GM12878 (cell line): ENCODE measurements at regions not wholly inside any gene's neighbourhood (a gene's known extent, or its start where the extent isn't known, plus 50 kb on each side); places are given as distances from the start of the nearest gene placed in this dataset.

Experiments
- ATAC-seq: fragments of 200-7000 bp; cut with Tn5 transposase; 3 replicates; pipeline ENCODE4 v1.9.1; 2020; ENCODE audit warnings: mild to moderate bottlenecking, moderate library complexity
- BruUV-seq: library from RNA; stranded (reverse); fragments of 400-500 nt; replicated peaks from 2 replicates; lab custom pipeline; 2021; lab: Mats Ljungman, UMichigan
- CTCF ChIA-PET: fragments of 300-600 bp; sonication (Branson Sonifier 250); formaldehyde crosslinking; extraction: SDS; loops from one replicate; lab custom pipeline; 2021; ENCODE audit warnings: inconsistent platforms; lab: Yijun Ruan, JAX
- POLR2A ChIA-PET: fragments of 350-600 bp; formaldehyde crosslinking; extraction: SDS; loops from one replicate; lab custom pipeline; 2021; ENCODE audit warnings: inconsistent platforms; lab: Charles Lee
- RAD21 ChIA-PET: fragments of 300-600 bp; sonication (Branson Sonifier 250); formaldehyde crosslinking; loops from one replicate; lab custom pipeline; 2023; ENCODE audit warnings: antibody characterized with exemption; ENCODE audit not compliant: unreplicated experiment; lab: Charles Lee
- SMC1A ChIA-PET: fragments of 300-600 bp; sonication (Branson Sonifier 250); formaldehyde crosslinking; loops from one replicate; lab custom pipeline; 2023; ENCODE audit not compliant: unreplicated experiment, uncharacterized antibody; lab: Charles Lee
- DNase-seq: peaks from one replicate; pipeline ENCODE4 v3.0.0-alpha.2; 2011; ENCODE audit warnings: low read depth, low spot score
- FAIRE-seq: peaks from 3 replicates; lab custom pipeline; 2011; peaks lifted over from hg19 to GRCh38; lab: Jason Lieb, UNC
- H2AFZ ChIP-seq: 2 replicates; pipeline ENCODE4 v1.6.0; 2011; ENCODE audit warnings: low read depth, low read length, control low read depth; ENCODE audit not compliant: control insufficient read depth
- H3K27ac ChIP-seq: 2 replicates; pipeline ENCODE4 v1.5.1; 2011; ENCODE audit warnings: control low read depth; ENCODE audit not compliant: control insufficient read depth, insufficient read depth
- H3K27me3 ChIP-seq, 2 experiments: replicated peaks in 1 of 2; 2 replicates each; pipeline versions ENCODE4 v1.6.0 to v1.6.1; 2011; ENCODE audit warnings: low read length in 1 of 2; ENCODE audit not compliant: control insufficient read depth in 2 of 2, insufficient read depth in 2 of 2
- H3K36me3 ChIP-seq, 2 experiments: 2 replicates each; pipeline ENCODE4 v1.5.1; 2011; ENCODE audit warnings: low read length in 1 of 2; ENCODE audit not compliant: control insufficient read depth in 2 of 2, insufficient read depth in 2 of 2
- H3K4me1 ChIP-seq: 2 replicates; pipeline ENCODE4 v1.6.1; 2011; ENCODE audit warnings: mild to moderate bottlenecking, low read length, moderate library complexity, mixed read lengths; ENCODE audit not compliant: control insufficient read depth, insufficient read depth
- H3K4me2 ChIP-seq: 2 replicates; pipeline ENCODE4 v1.6.0; 2011; ENCODE audit warnings: control low read depth; ENCODE audit not compliant: control insufficient read depth, insufficient read depth
- H3K4me3 ChIP-seq: fragments of 200-600 bp; sonication (generic); 2 replicates; pipeline ENCODE4 v1.5.1; 2016
- H3K79me2 ChIP-seq: 2 replicates; pipeline ENCODE4 v1.6.0; 2011; ENCODE audit warnings: low read length; ENCODE audit not compliant: control insufficient read depth, insufficient read depth
- H3K9ac ChIP-seq: 2 replicates; pipeline ENCODE4 v1.8.0; 2011; ENCODE audit warnings: low read length, control low read depth, mixed read lengths; ENCODE audit not compliant: control insufficient read depth, insufficient read depth
- H3K9me3 ChIP-seq: replicated peaks from 3 replicates; pipeline ENCODE4 v1.5.1; 2011; ENCODE audit warnings: mild to moderate bottlenecking, low read length; ENCODE audit not compliant: control insufficient read depth, insufficient read depth
- H4K20me1 ChIP-seq: 2 replicates; pipeline ENCODE4 v1.6.0; 2011; ENCODE audit not compliant: control insufficient read depth, insufficient read depth
- BACH1 ChIP-seq: fragments of 450-650 bp; IDR thresholded peaks from 2 replicates; pipeline ENCODE4 v1.6.1; 2017; ENCODE audit warnings: mild to moderate bottlenecking, borderline replicate concordance
- DPF2 ChIP-seq: fragments of 450-650 bp; IDR thresholded peaks from 2 replicates; pipeline ENCODE4 v1.6.1; 2017; ENCODE audit warnings: mild to moderate bottlenecking
- EZH2 ChIP-seq: IDR thresholded peaks from 2 replicates; pipeline ENCODE4 v1.6.1; 2012; ENCODE audit warnings: low read depth, mild to moderate bottlenecking, control low read depth, inconsistent platforms, low read length, borderline replicate concordance; ENCODE audit not compliant: control insufficient read depth
- HDGF ChIP-seq: fragments of 450-650 bp; IDR thresholded peaks from 2 replicates; pipeline ENCODE4 v1.6.1; 2016; ENCODE audit warnings: antibody characterized with exemption
- IKZF1 ChIP-seq: fragments of 450-650 bp; conservative IDR thresholded peaks from 2 replicates; pipeline ENCODE4 v1.6.1; 2017; ENCODE audit warnings: antibody characterized with exemption, mild to moderate bottlenecking
- JUNB ChIP-seq: IDR thresholded peaks from 2 replicates; pipeline ENCODE4 v1.6.1; 2016; ENCODE audit warnings: antibody characterized with exemption, mild to moderate bottlenecking
- KAT2A ChIP-seq: conservative IDR thresholded peaks from 2 replicates; pipeline ENCODE4 v1.6.1; 2011; ENCODE audit warnings: low read depth, low read length; ENCODE audit not compliant: control insufficient read depth
- MEF2B ChIP-seq: fragments of 450-650 bp; IDR thresholded peaks from 2 replicates; pipeline ENCODE4 v1.6.1; 2018; ENCODE audit warnings: mild to moderate bottlenecking, moderate library complexity; ENCODE audit not compliant: partially characterized antibody, poor library complexity, severe bottlenecking
- MYC ChIP-seq: IDR thresholded peaks from 2 replicates; pipeline ENCODE4 v1.6.1; 2011; ENCODE audit warnings: mild to moderate bottlenecking, low read length, moderate library complexity, inconsistent platforms; ENCODE audit not compliant: insufficient read depth, insufficient replicate concordance, insufficient read length, severe bottlenecking
- NFIC ChIP-seq: IDR thresholded peaks from 2 replicates; pipeline ENCODE4 v1.6.1; 2012; ENCODE audit warnings: low read depth, mild to moderate bottlenecking, inconsistent platforms, low read length, moderate library complexity
- NR2F1 ChIP-seq: fragments of 450-650 bp; conservative IDR thresholded peaks from 2 replicates; pipeline ENCODE4 v1.6.1; 2017; ENCODE audit warnings: mild to moderate bottlenecking
- NRF1 ChIP-seq: conservative IDR thresholded peaks from 2 replicates; pipeline ENCODE4 v1.6.1; 2011; ENCODE audit warnings: mild to moderate bottlenecking, low read depth, low read length, improper control_type of control experiment
- POLR2AphosphoS2 ChIP-seq: IDR thresholded peaks from 2 replicates; pipeline ENCODE4 v1.6.1; 2011; ENCODE audit warnings: low read depth, mild to moderate bottlenecking, low read length, improper control_type of control experiment, moderate library complexity
- SREBF2 ChIP-seq: IDR thresholded peaks from 2 replicates; pipeline ENCODE4 v1.6.1; 2012; ENCODE audit warnings: mild to moderate bottlenecking, low read length
- ZNF207 ChIP-seq: fragments of 450-650 bp; IDR thresholded peaks from 2 replicates; pipeline ENCODE4 v1.6.1; 2014; ENCODE audit warnings: antibody characterized with exemption, mild to moderate bottlenecking, borderline replicate concordance
- ZNF384 ChIP-seq: IDR thresholded peaks from 2 replicates; pipeline ENCODE4 v1.6.1; 2012; ENCODE audit warnings: low read depth, mild to moderate bottlenecking, low read length, improper control_type of control experiment, borderline replicate concordance
- WGBS: methylation state at CpG from one replicate; pipeline ENCODE4 v1.1.6; 2016; ENCODE audit warnings: low lambda C conversion rate; ENCODE audit not compliant: insufficient replicate concordance, insufficient coverage; ENCODE audit errors: missing lambda C conversion rate; 5-methylcytosine and 5-hydroxymethylcytosine counted together
- in situ Hi-C: fragments of 300-500 bp; cut with MboI; formaldehyde crosslinking; loops from 9 replicates; pipeline ENCODE4 v1.14.3; 2018; ENCODE audit warnings: mixed read lengths
- intact Hi-C: fragments of 100-400 bp; cut with micrococcal nuclease; formaldehyde crosslinking; loops from one replicate; pipeline ENCODE4 v1.14.2; 2022; ENCODE audit not compliant: unreplicated experiment
- TF ChIP-seq, protein P1 (sequence below): fragments of 450-650 bp; formaldehyde crosslinking; IDR thresholded peaks from 2 replicates; pipeline ENCODE4 v1.4.0; 2022; ENCODE audit warnings: mild to moderate bottlenecking, moderate library complexity

DNA sequence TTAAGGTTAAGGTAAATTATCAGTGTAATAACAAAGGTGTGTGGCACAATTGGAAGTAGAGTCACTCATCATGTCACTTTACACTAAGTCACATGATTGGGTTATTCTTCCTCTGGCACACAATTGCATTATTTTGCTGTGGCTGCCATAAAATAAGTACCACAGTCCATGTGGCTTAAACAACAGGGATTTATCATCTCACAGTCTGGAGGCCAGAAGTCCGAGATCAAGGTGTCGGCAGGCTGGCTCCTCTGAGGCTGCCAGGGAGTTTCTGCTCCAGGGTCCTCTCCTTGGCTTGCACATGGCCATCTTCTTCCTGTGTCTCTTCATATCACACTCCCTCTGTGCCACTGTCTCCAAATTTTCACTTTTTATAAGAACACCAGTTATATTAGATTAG is 421.2 kb downstream of the CMPK2 start:
- no peaks in the 10 kb centered on the region for H3K36me3 ChIP-seq
- ChIA-PET SMC1A (no interaction called here), RAD21 (no interaction called here), CTCF (no interaction called here), POLR2A (no interaction called here)
- WGBS, result 58% methylated on average over 2 of the region's 2 CpGs
- intact Hi-C loops, result no loop called here
- H2AFZ ChIP-seq, result no peak overlapping the region
- no peak for DNase-seq
- H3K27me3 ChIP-seq, result no peaks in the 10 kb centered on the region
- H3K79me2 ChIP-seq, result no peaks in the 10 kb centered on the region
- no peaks in the 10 kb centered on the region for H4K20me1 ChIP-seq
- no peak overlapping the region for H3K4me3 ChIP-seq
- no peaks in the 10 kb centered on the region for H3K4me1 ChIP-seq
- TF ChIP-seq ZNF384 (no peak), POLR2AphosphoS2 (no peak), EZH2 (no peak), NFIC (no peak), KAT2A (no peak), DPF2 (no peak), NR2F1 (no peak), IKZF1 (no peak), HDGF (no peak), SREBF2 (no peak), JUNB (no peak), MEF2B (no peak), NRF1 (no peak), MYC (no peak), ZNF207 (no peak), BACH1 (no peak)
- TF ChIP-seq, protein P1, sequence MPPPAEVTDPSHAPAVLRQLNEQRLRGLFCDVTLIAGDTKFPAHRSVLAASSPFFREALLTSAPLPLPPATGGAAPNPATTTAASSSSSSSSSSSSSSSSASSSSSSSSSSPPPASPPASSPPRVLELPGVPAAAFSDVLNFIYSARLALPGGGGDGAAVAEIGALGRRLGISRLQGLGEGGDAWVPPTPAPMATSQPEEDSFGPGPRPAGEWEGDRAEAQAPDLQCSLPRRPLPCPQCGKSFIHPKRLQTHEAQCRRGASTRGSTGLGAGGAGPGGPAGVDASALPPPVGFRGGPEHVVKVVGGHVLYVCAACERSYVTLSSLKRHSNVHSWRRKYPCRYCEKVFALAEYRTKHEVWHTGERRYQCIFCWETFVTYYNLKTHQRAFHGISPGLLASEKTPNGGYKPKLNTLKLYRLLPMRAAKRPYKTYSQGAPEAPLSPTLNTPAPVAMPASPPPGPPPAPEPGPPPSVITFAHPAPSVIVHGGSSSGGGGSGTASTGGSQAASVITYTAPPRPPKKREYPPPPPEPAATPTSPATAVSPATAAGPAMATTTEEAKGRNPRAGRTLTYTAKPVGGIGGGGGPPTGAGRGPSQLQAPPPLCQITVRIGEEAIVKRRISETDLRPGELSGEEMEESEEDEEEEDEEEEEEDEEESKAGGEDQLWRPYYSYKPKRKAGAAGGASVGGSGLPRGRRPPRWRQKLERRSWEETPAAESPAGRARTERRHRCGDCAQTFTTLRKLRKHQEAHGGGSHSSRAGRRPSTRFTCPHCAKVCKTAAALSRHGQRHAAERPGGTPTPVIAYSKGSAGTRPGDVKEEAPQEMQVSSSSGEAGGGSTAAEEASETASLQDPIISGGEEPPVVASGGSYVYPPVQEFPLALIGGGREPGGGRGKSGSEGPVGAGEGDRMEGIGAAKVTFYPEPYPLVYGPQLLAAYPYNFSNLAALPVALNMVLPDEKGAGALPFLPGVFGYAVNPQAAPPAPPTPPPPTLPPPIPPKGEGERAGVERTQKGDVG (CRISPR knock-in tag), result no peak
- BruUV-seq, result no TSS peak
- no peak overlapping the region for H3K9ac ChIP-seq
- H3K9me3 ChIP-seq, result no peaks in the 10 kb centered on the region
- in situ Hi-C loops, result no loop called here
- no peak for ATAC-seq
- FAIRE-seq, result no peak
- H3K4me2 ChIP-seq, result no peak overlapping the region
- H3K27ac ChIP-seq, result no peak overlapping the region
